ENCODE measurements at regions not wholly inside any gene's neighbourhood (a gene's known extent, or its start where the extent isn't known, plus 50 kb on each side); places are given as distances from the start of the nearest gene placed in this dataset.

GRCh38 chr16:86961171-86961601 lies 356.0 kb downstream of the C16orf95 start:
- Histone ChIP-seq H3K4me1 (ENCODE audit: low read depth) (peaks cover 9% of the 10 kb centered on the region), H3K4me3 (no peak overlapping the region), H3K36me3 (no peaks in the 10 kb centered on the region), H3K27ac (no peak overlapping the region), H3K9me3 (ENCODE audit: low read depth) (no peaks in the 10 kb centered on the region), H3K27me3 (no peaks in the 10 kb centered on the region)
- no peak for TF ChIP-seq CTCF (IDR thresholded peaks at IDR 0.05; ENCODE audit: low read depth, low read length)
- DNase-seq (ENCODE audit: low read depth in 1 of 2, low spot score in 1 of 2) = peak in 1 of 2 donors; percentile 51

- DNase-seq (ENCODE audit: low read depth in 1 of 2, low spot score in 1 of 2) = no peak
- Histone ChIP-seq H3K27me3 (no peaks in the 10 kb centered on the region), H3K4me3 (no peak overlapping the region), H3K4me1 (ENCODE audit: low read depth) (peaks cover 9% of the 10 kb centered on the region), H3K36me3 (no peaks in the 10 kb centered on the region), H3K9me3 (ENCODE audit: low read depth) (no peaks in the 10 kb centered on the region), H3K27ac (no peak overlapping the region)
- TF ChIP-seq CTCF (IDR thresholded peaks at IDR 0.05; ENCODE audit: low read depth, low read length) = no peak
Measured at GRCh38 chr16:86962259-86962658, 354.9 kb downstream of the C16orf95 start.

GRCh38 chr16:86962913-86963312 lies 354.3 kb downstream of the C16orf95 start:
- no peak for DNase-seq (ENCODE audit: low read depth in 1 of 2, low spot score in 1 of 2)
- no peak for TF ChIP-seq CTCF (IDR thresholded peaks at IDR 0.05; ENCODE audit: low read depth, low read length)
- H3K27me3 ChIP-seq = no peaks in the 10 kb centered on the region

GRCh38 chr16:86963600-86964575 lies 353.3 kb downstream of the C16orf95 start:
- Histone ChIP-seq H3K4me1 (ENCODE audit: low read depth) (peaks cover 9% of the 10 kb centered on the region), H3K36me3 (no peaks in the 10 kb centered on the region), H3K9me3 (ENCODE audit: low read depth) (no peaks in the 10 kb centered on the region), H3K27me3 (no peaks in the 10 kb centered on the region), H3K4me3 (no peak overlapping the region), H3K27ac (no peak overlapping the region)
- no peak for DNase-seq (ENCODE audit: low read depth in 1 of 2, low spot score in 1 of 2)
- no peak for TF ChIP-seq CTCF (IDR thresholded peaks at IDR 0.05; ENCODE audit: low read depth, low read length)

More at GRCh38 chr16:86962913-86963312, 354.3 kb downstream of the C16orf95 start:
- Histone ChIP-seq H3K4me1 (ENCODE audit: low read depth) (peaks cover 9% of the 10 kb centered on the region), H3K27ac (no peak overlapping the region), H3K36me3 (no peaks in the 10 kb centered on the region), H3K9me3 (ENCODE audit: low read depth) (no peaks in the 10 kb centered on the region), H3K4me3 (no peak overlapping the region)

GRCh38 chr16:86964796-86965241 lies 352.4 kb downstream of the C16orf95 start:
- Histone ChIP-seq H3K27ac (no peak overlapping the region), H3K27me3 (no peaks in the 10 kb centered on the region), H3K36me3 (no peaks in the 10 kb centered on the region), H3K4me3 (no peak overlapping the region), H3K9me3 (ENCODE audit: low read depth) (no peaks in the 10 kb centered on the region), H3K4me1 (ENCODE audit: low read depth) (peaks cover 6% of the 10 kb centered on the region)
- DNase-seq (ENCODE audit: low read depth in 1 of 2, low spot score in 1 of 2) = no peak
- TF ChIP-seq CTCF (IDR thresholded peaks at IDR 0.05; ENCODE audit: low read depth, low read length) = no peak

Data from cardiac muscle cell (in vitro differentiated cells and primary cell).